Esophagus muscularis mucosa (tissue), 4 donors: ENCODE measurements at regions not wholly inside any gene's neighbourhood (a gene's known extent, or its start where the extent isn't known, plus 50 kb on each side); places are given as distances from the start of the nearest gene placed in this dataset.

ENCODE experiments used
- DNase-seq: peaks from one replicate; pipeline ENCODE4 v3.0.0-alpha.2; 2017; ENCODE audit errors: extremely low spot score
- H3K27ac ChIP-seq, 4 donors: fragments of 200-600 bp; sonication (generic); replicated peaks in 1 of 4; 1 replicate in 3 of 4; 2 replicates in 1 of 4; pipeline ENCODE4 v1.5.1; 2016 to 2019; ENCODE audit warnings: mild to moderate bottlenecking in 1 of 4
- H3K27me3 ChIP-seq, 4 donors: fragments of 200-600 bp; sonication (generic); one replicate each; pipeline versions ENCODE4 v1.5.1 to v1.6.0; 2016 to 2019
- H3K36me3 ChIP-seq, 4 donors: fragments of 200-600 bp; sonication (generic); one replicate each; pipeline ENCODE4 v1.5.1; 2016 to 2019
- H3K4me1 ChIP-seq, 4 donors: fragments of 200-600 bp; sonication (generic); one replicate each; pipeline ENCODE4 v1.5.1; 2016 to 2019
- H3K4me3 ChIP-seq, 4 donors: fragments of 200-600 bp; sonication (generic); 1 replicate in 2 of 4; 2 replicates in 2 of 4; pipeline ENCODE4 v1.5.1; 2016 to 2019; ENCODE audit warnings: mild to moderate bottlenecking in 4 of 4, moderate library complexity in 1 of 4
- H3K9me3 ChIP-seq, 4 donors: fragments of 200-600 bp; sonication (generic); 1 replicate in 3 of 4; 2 replicates in 1 of 4; pipeline ENCODE4 v1.5.1; 2016 to 2019
- CTCF ChIP-seq, 3 experiments: fragments of 200-600 bp in 2 of 3; fragments of 450-650 bp in 1 of 3; sonication (generic) in 2 of 3; IDR thresholded peaks; one replicate each; pipeline ENCODE4 v1.5.1; 2017 to 2019; ENCODE audit warnings: antibody characterized with exemption in 3 of 3, mild to moderate bottlenecking in 2 of 3, moderate library complexity in 1 of 3
- EP300 ChIP-seq: sonication (generic); formaldehyde crosslinking; IDR thresholded peaks from one replicate; pipeline ENCODE4 v1.6.1; 2017; ENCODE audit warnings: antibody characterized with exemption
- POLR2A ChIP-seq: fragments of 450-650 bp; IDR thresholded peaks from one replicate; pipeline ENCODE4 v1.6.1; 2017; ENCODE audit warnings: antibody characterized with exemption, moderate library complexity, mild to moderate bottlenecking, low read depth
- POLR2AphosphoS5 ChIP-seq, 2 donors: sonication (generic); formaldehyde crosslinking; IDR thresholded peaks; one replicate each; pipeline ENCODE4 v1.6.1; 2017; ENCODE audit warnings: antibody characterized with exemption in 2 of 2
- WGBS: methylation state at CpG from one replicate; pipeline ENCODE4 v1.1.5; 2018; 5-methylcytosine and 5-hydroxymethylcytosine counted together
- intact Hi-C: fragments of 100-400 bp; cut with DNase I; formaldehyde crosslinking; loops from one replicate; pipeline ENCODE4 v1.15.1; 2023

DNA sequence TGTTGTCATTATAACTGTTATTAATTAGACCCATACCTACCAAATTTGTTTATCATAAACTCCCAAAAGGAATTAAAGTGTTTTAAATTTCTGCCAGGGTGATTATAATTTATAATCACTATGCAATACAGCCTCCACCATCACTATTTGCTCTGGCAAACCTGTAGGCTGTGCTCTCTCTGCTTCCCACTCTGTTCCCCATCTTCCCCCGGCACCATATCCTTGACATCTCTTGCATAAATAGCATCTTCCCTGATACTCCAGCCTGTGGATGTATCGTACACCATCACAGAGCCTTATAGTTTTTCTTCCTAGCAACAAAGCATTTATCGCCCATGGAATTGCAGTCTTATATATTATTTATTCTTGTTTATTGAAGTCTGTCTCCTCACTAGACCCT, 181.5 kb upstream of the TSC22D1 start:
- no peak overlapping the region for H3K4me3 ChIP-seq
- H3K9me3 ChIP-seq: no peaks in the 10 kb centered on the region
- intact Hi-C loops: no loop called here
- no peaks in the 10 kb centered on the region for H3K36me3 ChIP-seq
- H3K27ac ChIP-seq: no peak overlapping the region
- no peak for TF ChIP-seq POLR2A
- TF ChIP-seq CTCF (IDR thresholded peaks at IDR 0.05): no peak
- no peak for TF ChIP-seq POLR2AphosphoS5 (IDR thresholded peaks at IDR 0.05)
- TF ChIP-seq EP300: no peak
- DNase-seq: no peak
- peaks cover 7 to 23% (median 17%) of the 10 kb centered on the region in 4 donors for H3K4me1 ChIP-seq
- 92% methylated on average over 3 of the region's 3 CpGs for WGBS
- no peaks in the 10 kb centered on the region for H3K27me3 ChIP-seq

DNA sequence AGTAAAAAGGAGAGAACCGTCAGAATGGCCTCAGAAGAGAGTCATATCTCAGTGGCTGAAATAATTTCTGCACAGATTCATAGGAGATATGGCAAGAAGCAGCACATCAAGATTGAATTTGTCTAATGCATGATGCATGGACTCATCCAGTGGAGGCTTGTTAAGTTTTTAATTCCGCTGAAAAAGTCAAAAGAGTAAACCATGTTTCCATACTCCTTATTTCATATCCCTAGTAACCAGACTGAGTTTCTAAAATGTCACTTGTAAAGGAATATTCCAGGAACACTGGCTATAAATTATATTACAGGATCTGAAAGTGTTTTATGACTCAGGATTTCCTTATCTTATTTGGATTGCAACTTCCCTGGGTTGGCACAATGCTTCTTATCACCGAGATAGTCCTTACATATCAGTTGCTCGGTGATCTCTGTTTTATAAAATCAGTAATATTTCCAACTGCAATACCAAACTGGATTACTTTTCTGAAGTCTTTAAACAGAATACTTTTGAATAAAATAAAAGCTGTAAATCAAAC, 180.2 kb upstream of the TSC22D1 start:
- intact Hi-C loops: no loop called here
- Histone ChIP-seq H3K9me3 (no peaks in the 10 kb centered on the region), H3K4me1 (peaks cover 7 to 23% (median 17%) of the 10 kb centered on the region in 4 donors), H3K27me3 (no peaks in the 10 kb centered on the region), H3K36me3 (no peaks in the 10 kb centered on the region), H3K27ac (no peak overlapping the region), H3K4me3 (no peak overlapping the region)
- no peak for DNase-seq
- whole genome bisulfite sequencing: 84% methylated on average over 4 of the region's 4 CpGs
- no peak for TF ChIP-seq CTCF (IDR thresholded peaks at IDR 0.05)
- TF ChIP-seq POLR2AphosphoS5 (IDR thresholded peaks at IDR 0.05): no peak

GRCh38 chr13:44755872-44756271, 179.7 kb upstream of the TSC22D1 start:
- Histone ChIP-seq H3K4me1 (peaks cover 7 to 23% (median 17%) of the 10 kb centered on the region in 4 donors), H3K4me3 (no peak overlapping the region), H3K27ac (no peak overlapping the region), H3K9me3 (no peaks in the 10 kb centered on the region), H3K27me3 (no peaks in the 10 kb centered on the region), H3K36me3 (no peaks in the 10 kb centered on the region)
- no peak for TF ChIP-seq POLR2A
- TF ChIP-seq POLR2AphosphoS5 (IDR thresholded peaks at IDR 0.05): no peak
- no peak for TF ChIP-seq EP300
- TF ChIP-seq CTCF (IDR thresholded peaks at IDR 0.05): no peak
- intact Hi-C loops: no loop called here
- no peak for DNase-seq
- WGBS: 91% methylated on average over 6 of the region's 6 CpGs

GRCh38 chr13:44752164-44752563, 176.0 kb upstream of the TSC22D1 start:
- H3K27ac ChIP-seq: no peak overlapping the region
- WGBS: 86% methylated on average over 6 of the region's 6 CpGs
- no peak overlapping the region for H3K4me3 ChIP-seq
- no peaks in the 10 kb centered on the region for H3K9me3 ChIP-seq
- no peaks in the 10 kb centered on the region for H3K36me3 ChIP-seq
- intact Hi-C loops: no loop called here
- no peak for DNase-seq
- TF ChIP-seq POLR2AphosphoS5 (IDR thresholded peaks at IDR 0.05) (no peak), POLR2A (no peak), EP300 (no peak), CTCF (IDR thresholded peaks at IDR 0.05) (no peak)
- peaks cover 0 to 4% (median 1%) of the 10 kb centered on the region in 4 donors for H3K4me1 ChIP-seq
- H3K27me3 ChIP-seq: no peaks in the 10 kb centered on the region

- intact Hi-C loops: no loop called here
Measured at GRCh38 chr13:44750630-44751029, 174.5 kb upstream of the TSC22D1 start.

More at GRCh38 chr13:44750630-44751029, 174.5 kb upstream of the TSC22D1 start:
- no peaks in the 10 kb centered on the region for H3K9me3 ChIP-seq
- no peaks in the 10 kb centered on the region for H3K36me3 ChIP-seq
- peaks cover 0 to 9% (median 4%) of the 10 kb centered on the region in 4 donors for H3K4me1 ChIP-seq
- H3K4me3 ChIP-seq: no peak overlapping the region
- 80% methylated on average over 1 of the region's 1 CpG for WGBS
- H3K27ac ChIP-seq: no peak overlapping the region
- TF ChIP-seq EP300 (no peak), POLR2A (no peak), CTCF (IDR thresholded peaks at IDR 0.05) (no peak), POLR2AphosphoS5 (IDR thresholded peaks at IDR 0.05) (no peak)
- no peak for DNase-seq
- no peaks in the 10 kb centered on the region for H3K27me3 ChIP-seq
